HG02870 (cell line): ENCODE measurements at regions not wholly inside any gene's neighbourhood (a gene's known extent, or its start where the extent isn't known, plus 50 kb on each side); places are given as distances from the start of the nearest gene placed in this dataset.

Experiments
- ATAC-seq: cut with Tn5 transposase; IDR thresholded peaks from one replicate; pipeline ENCODE4 v1.9.1; 2021; ENCODE audit warnings: mild to moderate bottlenecking, moderate library complexity; ENCODE audit not compliant: unreplicated experiment

- no peak for ATAC-seq
These were observed 535.9 kb upstream of the FAT3 start for GRCh38 chr11:91688672-91689071.

GRCh38 chr11:91686700-91687099, 537.9 kb upstream of the FAT3 start:
- ATAC-seq = no peak

GRCh38 chr11:91686281-91686680, 538.3 kb upstream of the FAT3 start:
- ATAC-seq = no peak

GRCh38 chr11:91673705-91674104, 550.9 kb upstream of the FAT3 start:
- no peak for ATAC-seq

- no peak for ATAC-seq
These were observed 560.1 kb upstream of the FAT3 start for GRCh38 chr11:91664521-91664920.

- ATAC-seq = no peak
These were observed 564.6 kb upstream of the FAT3 start for GRCh38 chr11:91660036-91660435.

GRCh38 chr11:91654686-91655085, 569.9 kb upstream of the FAT3 start:
- ATAC-seq = no peak

GRCh38 chr11:91653079-91653754, 571.4 kb upstream of the FAT3 start:
- no peak for ATAC-seq

- no peak for ATAC-seq
These were observed 573.8 kb upstream of the FAT3 start for GRCh38 chr11:91650802-91651201.

- no peak for ATAC-seq
These were observed 583.5 kb upstream of the FAT3 start for GRCh38 chr11:91641153-91641552.

GRCh38 chr11:91639359-91639758, 585.3 kb upstream of the FAT3 start:
- no peak for ATAC-seq

- no peak for ATAC-seq
These were observed 593.5 kb upstream of the FAT3 start for GRCh38 chr11:91630916-91631673.

GRCh38 chr11:91625495-91625894, 599.1 kb upstream of the FAT3 start:
- no peak for ATAC-seq

GRCh38 chr11:91624021-91624420, 600.6 kb upstream of the FAT3 start:
- no peak for ATAC-seq

- ATAC-seq = no peak
These were observed 615.9 kb upstream of the FAT3 start for GRCh38 chr11:91608677-91609076.

- no peak for ATAC-seq
These were observed 628.5 kb upstream of the FAT3 start for GRCh38 chr11:91596111-91596510.

GRCh38 chr11:91591021-91591420, 633.6 kb upstream of the FAT3 start:
- ATAC-seq = no peak

- ATAC-seq = no peak
These were observed 637.5 kb upstream of the FAT3 start for GRCh38 chr11:91587131-91587530.

GRCh38 chr11:91585035-91585801, 639.4 kb upstream of the FAT3 start:
- no peak for ATAC-seq

- no peak for ATAC-seq
These were observed 661.4 kb upstream of the FAT3 start for GRCh38 chr11:91563176-91563575.

- ATAC-seq = no peak
These were observed 664.2 kb upstream of the FAT3 start for GRCh38 chr11:91560434-91560833.

- no peak for ATAC-seq
These were observed 686.6 kb upstream of the FAT3 start for GRCh38 chr11:91538065-91538464.
